IPS DF 6.9 (cell line): ENCODE measurements at regions not wholly inside any gene's neighbourhood (a gene's known extent, or its start where the extent isn't known, plus 50 kb on each side); places are given as distances from the start of the nearest gene placed in this dataset.
"Not testable (repeated sequence)": the region's sequence is repeated elsewhere in the genome, so short reads cannot be mapped to it uniquely, and the experiment has no call there.

Experiments
- DNase-seq: peaks from one replicate; pipeline ENCODE4 v3.0.0-alpha.2; 2013; ENCODE audit warnings: low read depth, low spot score
- H3K27ac ChIP-seq: one replicate; pipeline ENCODE4 v1.5.1; 2013; ENCODE audit warnings: low read length, control low read depth
- H3K27me3 ChIP-seq: 2 replicates; pipeline ENCODE4 v1.6.1; 2013; ENCODE audit warnings: mild to moderate bottlenecking, low read length; ENCODE audit not compliant: control insufficient read depth, insufficient read depth
- H3K36me3 ChIP-seq: 2 replicates; pipeline ENCODE4 v1.6.1; 2013; ENCODE audit warnings: low read length; ENCODE audit not compliant: control insufficient read depth, insufficient read depth
- H3K4me1 ChIP-seq: 2 replicates; pipeline ENCODE4 v1.6.1; 2013; ENCODE audit warnings: low read length; ENCODE audit not compliant: control insufficient read depth, insufficient read depth
- H3K4me3 ChIP-seq: 2 replicates; pipeline ENCODE4 v1.5.1; 2013; ENCODE audit warnings: mild to moderate bottlenecking, low read length
- H3K9me3 ChIP-seq: 2 replicates; pipeline ENCODE4 v1.6.1; 2013; ENCODE audit warnings: low read length, inconsistent platforms; ENCODE audit not compliant: control insufficient read depth, insufficient read depth
- WGBS: extraction: QIAGEN DNeasy Blood & Tissue Kit; methylation state at CpG from one replicate; pipeline ENCODE4 v1.1.7; 2013; ENCODE audit warnings: mixed read lengths, missing lambda C conversion rate; ENCODE audit not compliant: insufficient read length, insufficient coverage; 5-methylcytosine and 5-hydroxymethylcytosine counted together

GRCh38 chr2:20122864-20123263 lies 71.4 kb upstream of the LAPTM4A start:
- Histone ChIP-seq H3K27me3 (no peaks in the 10 kb centered on the region), H3K4me1 (no peaks in the 10 kb centered on the region), H3K36me3 (no peaks in the 10 kb centered on the region), H3K4me3 (no peak overlapping the region), H3K27ac (no peak overlapping the region), H3K9me3 (no peaks in the 10 kb centered on the region)
- DNase-seq, result no peak
- no CpG with 5 or more reads among the region's 5 CpGs for WGBS

- WGBS, result no CpG with 5 or more reads among the region's 10 CpGs
- Histone ChIP-seq H3K27me3 (no peaks in the 10 kb centered on the region), H3K4me3 (no peak overlapping the region), H3K4me1 (no peaks in the 10 kb centered on the region), H3K36me3 (no peaks in the 10 kb centered on the region), H3K27ac (no peak overlapping the region), H3K9me3 (no peaks in the 10 kb centered on the region)
- no peak for DNase-seq
Measured at GRCh38 chr2:20120569-20121416, 69.4 kb upstream of the LAPTM4A start.

GRCh38 chr2:20118051-20118450 lies 66.6 kb upstream of the LAPTM4A start:
- Histone ChIP-seq H3K4me3 (no peak overlapping the region), H3K27me3 (no peaks in the 10 kb centered on the region), H3K9me3 (no peaks in the 10 kb centered on the region), H3K4me1 (no peaks in the 10 kb centered on the region), H3K27ac (no peak overlapping the region), H3K36me3 (no peaks in the 10 kb centered on the region)
- no peak for DNase-seq
- WGBS, result no CpG with 5 or more reads among the region's 8 CpGs

GRCh38 chr2:20115902-20116301 lies 64.5 kb upstream of the LAPTM4A start:
- WGBS, result no CpG with 5 or more reads among the region's 4 CpGs
- DNase-seq, result no peak
- Histone ChIP-seq H3K4me1 (no peaks in the 10 kb centered on the region), H3K36me3 (no peaks in the 10 kb centered on the region), H3K27me3 (no peaks in the 10 kb centered on the region), H3K9me3 (no peaks in the 10 kb centered on the region), H3K4me3 (no peak overlapping the region), H3K27ac (no peak overlapping the region)

- no peak for DNase-seq
- Histone ChIP-seq H3K4me3 (no peak overlapping the region), H3K4me1 (no peaks in the 10 kb centered on the region), H3K27me3 (no peaks in the 10 kb centered on the region), H3K36me3 (no peaks in the 10 kb centered on the region), H3K27ac (no peak overlapping the region), H3K9me3 (no peaks in the 10 kb centered on the region)
- WGBS, result no CpG with 5 or more reads among the region's 2 CpGs
Measured at GRCh38 chr2:20115374-20115773, 63.9 kb upstream of the LAPTM4A start.

GRCh38 chr2:20113986-20114938 lies 62.8 kb upstream of the LAPTM4A start:
- H3K27ac ChIP-seq, result no peak overlapping the region
- no peaks in the 10 kb centered on the region for H3K9me3 ChIP-seq
- no peak overlapping the region for H3K4me3 ChIP-seq
- no CpG with 5 or more reads among the region's 19 CpGs for WGBS
- no peaks in the 10 kb centered on the region for H3K27me3 ChIP-seq
- no peaks in the 10 kb centered on the region for H3K36me3 ChIP-seq
- H3K4me1 ChIP-seq, result no peaks in the 10 kb centered on the region
- DNase-seq, result no peak

- Histone ChIP-seq H3K36me3 (no peaks in the 10 kb centered on the region), H3K4me1 (no peaks in the 10 kb centered on the region), H3K27me3 (no peaks in the 10 kb centered on the region), H3K27ac (no peak overlapping the region), H3K4me3 (no peak overlapping the region), H3K9me3 (no peaks in the 10 kb centered on the region)
- WGBS, result no CpG with 5 or more reads among the region's 15 CpGs
- DNase-seq, result no peak
Measured at GRCh38 chr2:20113004-20113796, 61.8 kb upstream of the LAPTM4A start.

- H3K27me3 ChIP-seq, H3K9me3 ChIP-seq, H3K4me1 ChIP-seq, H3K27ac ChIP-seq, H3K36me3 ChIP-seq, DNase-seq, H3K4me3 ChIP-seq: not testable (repeated sequence)
- no CpG with 5 or more reads among the region's 9 CpGs for WGBS
Measured at GRCh38 chr2:20112361-20112760, 60.9 kb upstream of the LAPTM4A start.

- no CpG with 5 or more reads among the region's 10 CpGs for WGBS
- H3K27ac ChIP-seq, result no peak overlapping the region
- H3K36me3 ChIP-seq, result no peaks in the 10 kb centered on the region
- no peak overlapping the region for H3K4me3 ChIP-seq
- no peak for DNase-seq
- no peaks in the 10 kb centered on the region for H3K4me1 ChIP-seq
- no peaks in the 10 kb centered on the region for H3K9me3 ChIP-seq
- no peaks in the 10 kb centered on the region for H3K27me3 ChIP-seq
Measured at GRCh38 chr2:20111311-20112131, 60.1 kb upstream of the LAPTM4A start.
